GM11168 (cell line): ENCODE measurements at regions not wholly inside any gene's neighbourhood (a gene's known extent, or its start where the extent isn't known, plus 50 kb on each side); places are given as distances from the start of the nearest gene placed in this dataset.
"Not testable (repeated sequence)": the region's sequence is repeated elsewhere in the genome, so short reads cannot be mapped to it uniquely, and the experiment has no call there.

Experiments
- in situ Hi-C: fragments of 300-500 bp; cut with MboI; formaldehyde crosslinking; loops from one replicate; pipeline ENCODE4 v1.12.0; 2022; ENCODE audit warnings: low sequenced_read_pairs; ENCODE audit not compliant: unreplicated experiment

DNA sequence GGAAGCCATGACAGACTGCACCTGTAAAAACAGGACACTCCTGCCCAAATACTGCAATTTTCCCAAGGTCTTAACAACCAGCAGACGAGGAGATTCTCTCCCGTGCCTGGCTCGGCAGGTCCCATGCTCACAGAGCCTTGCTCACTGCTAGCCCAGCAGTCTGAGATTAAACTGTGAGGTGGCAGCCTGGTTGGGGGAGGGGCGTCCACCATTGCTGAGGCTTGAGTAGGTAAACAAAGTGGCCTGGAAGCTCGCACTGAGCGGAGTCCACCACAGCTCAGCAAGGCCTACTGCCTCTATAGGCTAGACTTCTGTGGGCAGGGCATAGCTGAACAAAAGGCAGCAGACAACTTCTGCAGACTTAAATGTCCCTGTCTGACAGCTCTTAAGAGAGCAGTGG lies 80.3 kb downstream of the ANXA5 start:
- in situ Hi-C loops, result not testable (repeated sequence)

DNA sequence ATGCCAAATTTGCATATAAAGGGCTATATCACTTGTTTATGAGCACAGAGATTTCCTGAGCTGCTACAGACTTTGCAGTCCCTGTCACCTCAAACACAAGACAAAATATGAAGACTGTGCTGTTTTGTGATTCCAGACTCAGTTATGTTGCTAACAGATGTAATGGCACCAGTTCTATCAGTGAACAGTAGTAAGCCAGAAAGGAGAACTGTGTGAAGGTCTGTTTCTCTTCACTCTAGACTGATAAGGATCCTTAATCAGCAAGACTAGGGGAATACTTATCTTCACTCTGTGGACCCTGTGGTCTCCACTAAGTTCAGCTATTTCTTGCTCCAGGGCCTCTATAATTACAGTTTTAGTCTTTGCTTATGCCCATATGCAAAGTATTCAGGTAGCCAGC lies 82.7 kb downstream of the ANXA5 start:
- in situ Hi-C loops, result no loop called here

DNA sequence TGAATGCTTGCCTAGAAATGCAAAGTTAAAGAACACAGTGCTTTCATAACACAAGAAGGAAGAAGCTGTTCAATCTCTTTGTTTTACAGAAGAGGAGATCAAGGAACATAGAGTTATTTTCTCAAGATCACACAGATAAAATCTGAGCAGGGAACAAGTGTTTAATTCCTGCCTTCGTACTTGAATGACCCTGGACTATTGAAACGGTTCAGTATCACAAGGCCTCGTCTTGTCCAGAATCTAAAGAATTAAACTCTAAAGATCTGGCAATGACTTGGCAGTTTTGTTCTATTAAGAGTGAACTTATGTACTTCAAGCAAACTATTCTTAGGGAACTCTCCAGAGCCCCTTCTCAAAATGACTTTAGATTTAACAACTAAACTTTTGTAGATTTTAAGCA lies 97.7 kb downstream of the ANXA5 start:
- in situ Hi-C loops, result no loop called here

DNA sequence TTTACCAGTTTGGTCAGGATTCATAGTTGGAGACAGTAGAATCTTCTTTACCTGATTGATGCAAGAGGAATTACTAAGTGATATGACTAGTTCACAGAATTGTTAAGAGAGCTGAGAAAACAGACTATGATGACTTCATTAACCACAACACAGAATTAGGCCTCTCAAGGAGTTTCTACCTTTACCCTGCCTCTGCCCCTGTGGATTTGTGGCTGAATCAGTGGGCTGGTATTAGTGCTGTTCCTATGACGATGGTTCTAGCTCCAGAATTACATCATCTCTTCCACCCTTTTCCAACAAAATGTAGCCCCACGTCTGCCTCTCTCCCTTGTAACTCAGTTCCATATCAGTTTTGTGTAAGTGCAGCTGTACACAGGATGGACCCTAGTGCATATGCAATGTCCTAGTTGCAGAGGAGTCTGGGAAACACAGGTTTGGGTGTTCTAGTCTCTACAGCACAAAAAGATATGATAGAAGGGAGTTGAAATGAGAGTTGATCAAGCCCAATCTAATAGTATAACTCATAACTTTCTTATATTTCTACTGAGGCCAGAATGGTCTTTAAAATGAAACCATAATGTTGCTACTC lies 99.3 kb downstream of the ANXA5 start:
- in situ Hi-C loops, result no loop called here

DNA sequence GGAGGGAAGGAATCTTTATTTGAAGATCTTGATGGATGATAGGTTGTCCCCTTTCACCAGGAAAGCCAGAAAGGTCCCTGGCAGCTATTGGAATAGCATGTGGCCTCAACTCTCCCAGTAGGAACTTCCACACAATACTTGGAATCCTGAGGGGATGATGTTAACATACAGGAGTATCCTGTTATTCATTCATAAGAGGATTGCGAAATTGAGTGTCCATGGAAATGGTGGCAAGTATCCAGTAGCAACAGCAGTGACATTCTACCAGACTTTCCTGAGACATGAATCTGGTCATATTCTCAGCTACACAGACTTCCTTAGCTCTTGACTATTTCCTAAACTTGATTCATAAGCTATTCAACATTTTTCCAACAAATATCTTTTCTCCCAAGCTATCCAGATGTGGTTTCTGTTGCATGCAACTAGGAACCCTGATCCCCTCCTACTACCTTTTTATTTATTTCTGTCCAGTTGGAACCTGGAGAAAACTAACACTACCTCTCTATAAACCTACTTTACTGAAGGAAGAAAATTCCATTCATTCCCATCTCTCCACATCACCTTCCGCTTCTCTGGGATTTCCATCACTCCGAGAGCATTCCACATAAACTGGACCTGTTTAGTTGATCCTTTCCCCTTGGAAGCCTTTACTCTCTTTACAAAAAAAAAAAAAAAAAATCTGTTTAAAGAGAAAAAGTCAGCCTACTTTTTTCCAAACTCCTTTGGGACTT lies 101.8 kb downstream of the ANXA5 start:
- in situ Hi-C loops, result no loop called here

DNA sequence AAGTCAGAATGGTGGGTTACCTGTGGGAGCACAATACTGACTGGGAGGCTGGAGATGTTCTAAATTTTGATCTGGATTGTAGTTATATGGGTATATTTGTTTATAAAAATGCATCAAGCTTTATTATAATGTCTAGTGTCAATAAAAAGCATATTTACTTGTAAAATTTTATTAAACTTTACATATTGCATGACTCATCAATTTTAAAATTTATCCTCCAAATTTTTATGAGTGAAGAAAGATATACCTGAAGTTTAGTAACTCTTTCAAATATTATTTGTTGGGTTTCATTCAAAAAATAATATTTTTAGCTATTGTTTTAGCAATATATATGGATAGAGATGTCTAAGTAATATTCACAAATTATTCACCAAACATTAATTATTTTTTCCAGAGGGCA lies 103.0 kb downstream of the ANXA5 start:
- in situ Hi-C loops, result no loop called here

DNA sequence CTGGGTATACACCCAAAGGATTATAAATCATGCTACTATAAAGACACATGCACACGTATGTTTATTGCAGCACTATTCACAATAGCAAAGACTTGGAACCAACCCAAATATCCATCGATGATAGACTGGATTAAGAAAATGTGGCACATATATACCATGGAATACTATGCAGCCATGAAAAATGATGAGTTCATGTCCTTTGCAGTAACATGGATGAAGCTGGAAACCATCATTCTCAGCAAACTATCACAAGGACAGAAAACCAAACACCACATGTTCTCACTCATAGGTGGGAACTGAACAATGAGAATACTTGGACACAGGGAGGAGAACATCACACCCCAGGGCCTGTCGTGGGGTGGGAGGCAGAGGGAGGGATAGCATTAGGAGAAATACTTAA lies 104.5 kb downstream of the ANXA5 start:
- in situ Hi-C loops, result not testable (repeated sequence)

DNA sequence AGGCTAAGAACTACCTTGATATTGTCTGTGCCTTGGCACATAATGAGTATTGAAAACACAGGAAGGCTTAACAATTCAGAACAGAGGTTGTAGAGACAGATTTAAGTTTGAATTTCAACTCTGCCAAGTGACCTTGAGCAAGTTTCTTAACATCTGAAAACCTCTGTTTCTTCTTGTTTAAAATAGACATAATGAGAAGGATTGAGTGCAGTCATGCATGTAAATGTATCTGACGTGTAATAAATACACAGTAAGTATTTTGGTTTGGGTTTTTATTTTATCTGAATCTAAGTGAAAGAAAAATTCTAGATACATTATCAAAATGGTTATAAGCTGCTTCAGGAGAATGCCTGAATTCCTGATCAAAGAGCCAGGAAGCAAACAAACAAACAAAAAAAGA lies 111.9 kb downstream of the ANXA5 start:
- in situ Hi-C loops, result no loop called here

DNA sequence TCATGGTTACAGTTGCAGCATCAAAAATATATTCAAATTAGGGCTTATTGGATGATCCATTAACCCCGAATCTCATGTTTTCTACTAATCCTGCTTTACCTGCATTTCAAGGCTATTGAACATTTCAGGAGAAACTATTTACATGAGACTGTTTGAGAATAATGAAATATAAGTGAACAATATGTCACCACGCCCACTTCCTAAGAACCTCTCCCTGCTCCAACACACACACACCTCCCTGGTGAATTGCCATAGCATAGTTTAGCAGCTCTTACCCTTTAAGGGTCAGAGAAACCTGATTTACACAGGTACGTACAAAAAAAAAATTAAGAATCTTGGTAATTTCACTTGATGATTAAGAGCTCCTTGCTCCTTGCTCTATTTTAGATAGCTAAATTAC lies 113.4 kb downstream of the ANXA5 start:
- in situ Hi-C loops, result no loop called here

DNA sequence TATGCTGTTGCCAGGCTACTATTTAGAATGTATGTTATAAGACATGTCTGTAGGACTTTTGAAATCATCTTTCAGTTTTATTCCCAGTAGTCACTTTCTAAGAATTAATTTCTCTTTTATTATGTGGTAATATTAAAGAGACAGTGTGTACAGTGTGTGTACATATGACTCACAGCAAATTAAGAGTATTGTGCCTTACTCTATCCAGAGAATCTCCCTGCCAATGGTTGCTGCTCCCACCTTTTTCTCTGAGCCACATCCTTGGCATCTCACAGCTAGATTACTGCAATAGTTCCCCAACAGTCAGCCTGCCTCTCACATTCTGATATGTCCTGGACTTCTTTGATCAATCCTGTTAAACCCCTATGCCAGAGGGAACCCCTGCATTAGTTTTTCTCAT lies 114.5 kb downstream of the ANXA5 start:
- in situ Hi-C loops, result no loop called here

DNA sequence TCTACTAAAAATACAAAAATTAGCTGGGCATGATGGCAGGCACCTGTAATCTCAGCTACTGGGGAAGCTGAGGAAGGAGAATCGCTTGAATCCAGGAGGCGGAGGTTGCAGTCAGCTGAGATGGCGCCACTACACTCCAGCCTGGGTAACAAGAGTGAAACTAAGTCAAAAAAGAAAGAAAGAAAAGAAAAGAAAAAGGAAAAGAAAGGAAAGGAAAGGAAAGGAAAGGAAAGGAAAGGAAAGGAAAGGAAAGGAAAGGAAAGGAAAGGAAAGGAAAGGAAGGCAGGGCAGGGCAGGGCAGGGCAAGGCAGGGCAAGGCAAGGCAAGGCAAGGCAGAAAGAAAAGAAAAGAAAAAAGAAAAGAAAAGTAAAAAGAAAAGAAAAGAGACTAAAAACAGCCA lies 121.4 kb downstream of the ANXA5 start:
- in situ Hi-C loops, result not testable (repeated sequence)

DNA sequence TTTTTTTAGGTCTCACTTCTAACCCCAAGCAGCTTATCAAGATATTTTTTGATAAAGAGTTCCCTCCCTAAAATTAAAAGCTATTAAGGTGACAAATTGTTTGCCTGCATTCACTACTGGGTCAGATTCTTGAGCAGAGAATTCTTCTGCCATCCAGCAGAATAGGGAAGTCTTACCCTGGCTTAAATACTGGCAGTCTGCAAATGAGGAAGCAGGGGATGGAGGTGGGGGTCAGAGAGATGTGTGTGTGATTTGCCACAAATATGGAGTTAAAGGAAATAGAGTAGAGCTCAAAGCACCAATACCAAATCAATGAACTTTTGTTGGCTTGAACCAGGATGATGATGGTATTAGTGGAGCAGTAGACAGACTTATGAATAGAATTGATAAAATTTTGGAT lies 122.2 kb downstream of the ANXA5 start:
- in situ Hi-C loops, result no loop called here

DNA sequence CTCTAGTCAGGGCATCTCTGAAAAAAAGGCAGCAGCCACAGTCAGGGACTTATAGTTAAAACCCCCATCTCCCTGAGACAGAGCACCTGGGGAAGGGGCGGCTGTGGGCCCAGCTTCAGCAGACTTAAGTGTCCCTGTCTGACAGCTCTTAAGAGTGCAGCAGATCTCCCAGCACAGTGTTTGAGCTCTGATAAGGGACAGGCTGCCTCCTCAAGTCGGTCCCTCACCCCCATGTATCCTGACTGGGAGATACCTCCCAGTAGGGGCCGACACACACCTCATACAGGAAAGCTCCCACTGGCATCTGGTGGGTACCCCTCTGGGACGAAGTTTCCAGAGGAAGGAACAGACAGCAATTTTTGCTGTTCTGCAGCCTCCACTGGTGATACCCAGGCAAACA lies 129.0 kb downstream of the ANXA5 start:
- in situ Hi-C loops, result no loop called here

DNA sequence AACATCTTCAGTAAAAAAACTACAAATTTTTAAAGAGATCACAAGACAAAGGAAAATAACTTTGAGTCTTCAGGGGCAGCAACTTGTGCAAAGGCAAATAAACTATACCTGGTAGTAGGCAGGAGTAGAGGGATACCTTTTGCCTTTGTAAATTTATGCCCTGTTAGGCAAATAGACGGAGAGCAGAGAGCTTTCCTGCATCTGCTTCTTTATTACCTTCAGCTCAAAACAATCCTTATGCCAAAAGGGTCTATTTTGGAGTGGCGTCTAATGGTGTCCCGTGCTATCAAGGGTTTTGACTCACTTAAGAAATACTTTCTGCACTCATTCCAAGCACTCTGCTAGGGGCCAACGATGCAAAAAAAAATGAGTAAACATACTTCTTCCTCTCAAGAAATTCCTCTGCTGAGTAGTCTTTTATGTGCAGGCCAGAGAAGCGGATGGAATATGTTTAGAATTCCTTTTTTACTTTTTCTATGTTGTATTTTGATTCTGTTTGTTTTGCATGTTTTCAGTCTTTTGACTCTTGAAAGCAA lies 131.9 kb downstream of the ANXA5 start:
- in situ Hi-C loops, result no loop called here

DNA sequence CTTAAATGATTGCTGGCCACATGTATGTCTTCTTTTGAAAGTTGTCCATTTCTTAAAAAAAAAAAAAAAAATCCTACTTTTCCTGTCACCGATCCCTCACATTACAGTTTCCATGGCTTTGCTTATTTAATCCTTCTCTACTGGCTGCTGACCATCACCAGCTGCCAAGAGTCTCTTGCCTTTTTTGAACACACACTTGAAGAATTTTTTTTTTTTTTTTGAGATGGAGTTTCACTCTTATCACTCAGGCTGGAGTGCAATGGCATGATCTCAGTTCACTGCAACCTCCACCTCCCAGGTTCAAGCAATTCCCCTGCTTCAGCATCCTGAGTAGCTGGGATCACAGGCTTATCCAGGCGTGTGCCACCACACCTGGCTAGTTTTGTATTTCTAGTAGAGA lies 134.0 kb downstream of the ANXA5 start:
- in situ Hi-C loops, result no loop called here

DNA sequence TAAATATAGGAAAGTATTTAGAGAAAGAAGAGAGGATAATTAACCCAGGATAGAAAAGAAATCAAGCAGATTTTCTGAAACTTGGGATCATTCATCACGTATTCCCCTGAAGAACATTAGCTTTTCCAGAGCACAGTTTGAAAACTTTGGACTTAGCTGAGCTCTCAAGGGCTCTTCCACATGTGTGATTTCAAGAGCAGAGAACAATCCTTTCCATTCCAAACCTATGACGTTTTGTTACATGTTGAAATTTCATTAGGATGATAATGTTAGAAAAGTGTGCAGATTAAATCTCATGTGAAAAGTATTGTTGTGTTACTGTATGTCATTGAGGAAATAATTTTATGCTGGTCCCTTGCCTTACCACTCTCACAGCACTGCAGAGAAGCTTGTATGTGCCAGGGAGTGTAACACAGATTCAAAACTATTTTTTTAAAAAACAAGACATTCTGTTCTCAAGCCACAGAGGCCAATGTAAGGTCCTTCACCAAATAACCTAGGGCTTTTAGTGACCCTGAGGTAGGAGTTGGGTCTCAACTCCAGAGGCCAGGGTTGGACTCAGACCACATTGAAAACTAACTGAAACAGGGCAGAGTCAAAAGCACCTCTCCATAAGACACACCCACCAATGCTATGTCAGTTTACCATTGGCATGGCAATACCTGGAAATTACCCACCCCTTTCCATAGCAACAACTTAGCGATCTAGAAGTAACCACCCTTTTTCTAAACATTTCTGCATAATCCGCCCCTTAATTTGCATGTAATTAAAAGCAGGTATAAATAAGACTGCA lies 141.3 kb downstream of the ANXA5 start:
- in situ Hi-C loops, result no loop called here

DNA sequence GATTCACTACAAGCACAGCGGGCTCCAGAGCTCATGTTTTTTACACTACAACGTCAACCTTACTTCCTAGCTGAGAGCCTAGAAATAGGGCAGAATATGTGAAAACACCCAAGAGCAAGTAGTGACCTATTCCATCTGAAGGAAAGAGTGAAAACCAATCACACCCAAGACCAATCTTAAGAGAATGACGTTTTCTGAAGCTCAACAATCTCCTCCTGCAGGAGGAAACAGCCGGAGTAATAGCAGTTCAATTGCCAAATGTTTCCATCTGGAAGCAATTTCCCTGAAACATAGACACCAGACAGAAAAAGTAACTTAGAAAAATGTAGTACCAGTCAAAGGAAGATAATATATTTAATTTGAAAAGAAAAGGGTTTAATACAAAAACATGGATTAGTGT lies 142.4 kb downstream of the ANXA5 start:
- in situ Hi-C loops, result no loop called here

DNA sequence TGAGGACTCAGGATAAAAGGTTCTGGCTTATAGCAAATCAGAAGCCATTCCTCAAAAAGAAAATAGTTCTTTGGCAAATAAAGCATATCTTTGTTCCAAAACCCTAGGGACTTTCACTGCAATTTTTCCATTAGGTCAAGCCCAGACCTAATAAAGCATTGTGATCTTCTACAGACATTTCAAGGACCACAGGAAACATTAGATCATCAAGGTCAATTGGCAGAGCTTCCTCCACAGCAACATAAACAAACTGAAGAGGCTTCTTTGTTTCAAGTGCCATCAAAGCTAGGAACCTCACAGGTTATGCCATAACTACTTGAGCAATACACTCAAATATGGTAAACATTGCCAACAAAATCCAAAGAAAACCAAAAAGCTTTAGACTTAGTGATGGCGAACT lies 144.9 kb downstream of the ANXA5 start:
- in situ Hi-C loops, result no loop called here

DNA sequence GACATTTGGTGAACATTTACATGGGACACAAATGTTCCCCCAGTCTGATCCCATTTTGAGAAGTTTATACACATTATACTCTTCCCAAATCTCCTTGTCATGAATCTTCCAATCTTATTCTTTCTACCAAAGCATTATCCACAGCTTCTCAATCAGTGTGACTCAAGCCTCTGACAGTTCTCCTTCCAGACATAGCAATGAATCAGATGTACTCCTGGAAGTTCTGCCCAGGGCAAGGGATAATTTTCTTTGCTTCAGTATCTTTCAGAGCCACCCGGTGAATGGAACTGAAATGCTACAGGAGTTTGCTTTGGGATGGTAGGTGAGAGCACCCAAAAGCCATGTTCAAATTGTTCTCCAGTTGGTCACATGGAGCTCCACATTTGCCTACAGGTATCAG lies 145.5 kb downstream of the ANXA5 start:
- in situ Hi-C loops, result no loop called here

DNA sequence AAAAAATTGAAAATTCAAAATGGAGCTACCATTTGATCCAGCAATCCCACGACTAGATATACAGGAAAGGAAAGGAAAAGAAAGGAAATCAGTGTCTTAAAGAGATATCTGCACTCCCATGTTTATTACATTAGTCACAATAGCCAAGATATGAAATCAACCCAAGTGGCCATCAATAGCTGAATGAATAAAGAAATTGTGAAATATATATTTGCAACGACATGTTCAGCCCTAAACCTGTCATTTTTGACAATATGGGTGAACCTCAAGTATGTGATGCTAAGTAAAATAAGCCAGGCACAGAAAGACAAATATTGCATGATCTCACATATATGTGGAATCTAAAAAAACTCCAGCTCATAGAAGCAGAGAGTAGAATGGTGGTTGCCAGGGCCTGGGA lies 155.1 kb downstream of the ANXA5 start:
- in situ Hi-C loops, result no loop called here

DNA sequence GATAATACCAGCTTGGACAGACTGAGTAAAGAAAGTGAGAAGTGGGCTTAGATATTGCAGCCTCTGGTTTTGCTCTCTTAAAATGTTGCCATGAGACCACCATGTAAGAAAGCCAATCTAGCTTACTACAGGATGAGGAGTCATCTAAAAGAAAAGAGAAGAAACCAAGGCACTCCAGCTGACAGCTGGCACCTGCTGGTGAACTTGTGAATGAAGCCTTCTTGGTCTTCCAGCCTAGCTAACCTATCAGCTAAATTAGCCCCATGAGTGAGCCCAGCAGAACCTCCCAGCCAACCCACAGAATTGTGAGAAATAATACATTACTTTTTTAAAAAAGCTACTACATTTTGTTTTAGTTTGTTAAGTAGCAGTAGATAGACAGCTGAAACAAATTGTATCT lies 154.5 kb upstream of the QRFPR start:
- in situ Hi-C loops, result no loop called here
